Posterior cingulate gyrus (tissue), 11 donors: ENCODE measurements at regions not wholly inside any gene's neighbourhood (a gene's known extent, or its start where the extent isn't known, plus 50 kb on each side); places are given as distances from the start of the nearest gene placed in this dataset.
"Not testable (repeated sequence)": the region's sequence is repeated elsewhere in the genome, so short reads cannot be mapped to it uniquely, and the experiment has no call there.

ENCODE experiments used
- DNase-seq, 10 donors: peaks; one replicate each; pipeline versions ENCODE4 v3.0.0 to v3.0.0-alpha.2; 2020 to 2021; ENCODE audit warnings: mixed read lengths in 3 of 10
- intact Hi-C: fragments of 100-400 bp; cut with DNase I; formaldehyde crosslinking; loops from one replicate; pipeline ENCODE4 v1.15.1; 2023

DNA sequence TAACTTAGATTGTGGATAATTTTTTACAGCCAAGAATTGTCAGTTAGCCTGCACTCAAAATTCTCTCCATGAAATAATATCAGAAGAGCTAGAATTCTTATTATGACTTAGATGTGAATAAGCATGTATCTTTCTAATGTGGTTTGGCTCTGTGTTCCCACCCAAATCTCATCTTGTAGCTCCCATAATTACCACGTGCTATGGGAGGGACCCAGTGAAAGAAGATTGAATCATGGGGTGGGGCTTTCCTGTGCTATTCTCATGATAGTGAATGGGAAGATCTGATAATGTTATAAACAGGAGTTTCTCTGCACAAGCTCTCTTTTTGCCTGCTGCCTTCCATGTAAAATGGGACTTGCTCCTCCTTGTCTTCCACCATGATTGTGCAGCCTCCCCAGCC, 176.8 kb downstream of the MAT2B start:
- intact Hi-C loops, result no loop called here
- DNase-seq, result no peak

DNA sequence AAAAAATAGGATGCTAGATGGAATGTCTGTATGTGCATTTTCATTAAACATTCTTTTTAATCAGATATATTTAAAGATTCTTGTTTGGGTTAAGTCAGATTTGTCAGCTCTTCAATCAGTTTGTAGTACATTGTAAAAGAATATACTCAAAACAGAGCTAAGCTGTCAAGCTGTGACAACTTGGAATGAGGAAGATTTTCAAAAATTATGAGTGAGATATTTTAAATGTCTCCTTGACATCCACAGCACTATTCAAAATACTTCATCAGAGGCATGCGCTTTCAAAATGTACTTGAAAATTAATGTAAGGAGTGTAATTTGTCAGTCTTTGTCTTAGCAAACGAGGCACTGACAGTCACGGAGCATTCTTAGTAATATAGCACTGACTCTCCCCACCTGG, 182.0 kb downstream of the MAT2B start:
- intact Hi-C loops, result no loop called here
- no peak for DNase-seq

- no peak for DNase-seq
- intact Hi-C loops, result no loop called here
These were observed 186.7 kb downstream of the MAT2B start for GRCh38 chr5:163692091-163692490.

- DNase-seq, result peak; percentile 19 to 88 (median 37)
- intact Hi-C loops, result loop anchor here (2.0 to 5.0 kb wide), 2 partner anchors 811 to 1513 kb away; no protein-coding TSS in a partner anchor
These were observed 190.6 kb downstream of the MAT2B start for GRCh38 chr5:163695830-163696578.

DNA sequence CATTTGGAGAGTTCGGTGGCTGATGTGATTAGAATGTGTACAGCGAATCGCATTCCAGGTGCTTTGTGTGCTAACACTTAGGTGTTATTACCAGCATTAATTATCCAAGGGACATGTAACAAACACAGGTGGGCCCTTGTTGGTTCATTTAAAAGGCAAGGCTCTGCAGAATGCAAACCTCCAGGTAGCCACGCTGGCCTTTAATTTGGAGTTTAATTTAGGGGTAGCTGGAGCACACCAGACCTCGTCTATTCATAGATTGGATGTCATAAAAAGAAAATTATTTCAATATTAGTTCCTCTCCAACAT, 191.1 kb downstream of the MAT2B start:
- DNase-seq, result no peak

DNA sequence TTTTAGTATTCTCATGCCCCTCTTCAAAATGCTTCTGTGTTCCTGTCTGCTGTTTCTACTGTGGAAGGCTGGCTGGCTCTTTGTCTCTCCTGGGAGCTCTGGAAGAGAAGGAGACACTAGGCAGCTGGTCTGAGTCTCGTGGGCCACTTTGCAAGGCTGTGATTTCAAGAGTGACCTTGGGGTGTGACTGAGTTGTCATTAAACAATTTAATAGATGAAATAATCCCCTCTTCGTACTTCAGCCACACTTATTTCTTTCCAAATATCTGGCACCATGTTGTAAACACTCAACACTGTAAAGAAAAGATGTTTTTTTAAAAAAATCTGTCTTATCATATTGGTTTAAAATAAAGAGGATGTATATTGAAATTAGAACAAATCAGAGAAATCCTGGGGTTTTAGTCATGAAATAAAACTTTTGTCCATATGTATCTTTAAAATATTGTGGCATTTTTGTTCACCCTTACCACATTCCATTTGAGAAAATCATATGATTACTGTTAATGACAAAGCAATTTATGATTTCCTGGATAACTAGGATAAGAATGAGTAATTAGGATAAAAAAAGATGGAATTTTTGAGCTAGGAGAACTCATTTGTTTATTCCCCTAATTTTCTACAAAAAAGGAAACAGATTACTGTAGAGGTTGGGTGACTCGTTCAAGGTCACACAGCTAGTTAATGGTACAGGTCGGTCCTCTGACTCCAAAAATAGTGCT, 200.8 kb downstream of the MAT2B start:
- DNase-seq, result no peak
- intact Hi-C loops, result no loop called here

More for the DNA sequence above, 191.1 kb downstream of the MAT2B start:
- intact Hi-C loops, result loop anchor here (2.0 to 5.0 kb wide), 2 partner anchors 811 to 1512 kb away; no protein-coding TSS in a partner anchor

GRCh38 chr5:163712011-163712410, 206.6 kb downstream of the MAT2B start:
- intact Hi-C loops, result no loop called here

GRCh38 chr5:163718272-163718671, 212.9 kb downstream of the MAT2B start:
- intact Hi-C loops, result no loop called here
- DNase-seq, result no peak

More at GRCh38 chr5:163712011-163712410, 206.6 kb downstream of the MAT2B start:
- no peak for DNase-seq

DNA sequence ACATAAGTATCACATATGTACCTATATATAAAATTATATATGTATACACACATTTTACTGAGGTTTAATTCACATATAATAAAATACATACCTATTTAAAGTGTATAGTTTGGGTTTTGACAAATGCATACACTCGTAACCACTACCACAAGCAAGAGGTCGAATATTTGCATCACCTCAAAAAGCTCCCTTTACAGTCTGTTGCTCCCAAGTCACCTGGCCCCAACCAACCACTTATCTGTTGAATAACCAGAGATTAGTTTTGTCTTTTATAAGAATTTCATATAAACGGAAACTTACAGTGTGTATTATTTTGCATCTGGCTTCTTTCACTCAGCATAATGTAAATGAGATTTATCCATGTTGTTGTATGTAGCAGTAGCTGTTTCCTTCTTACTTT, 218.9 kb downstream of the MAT2B start:
- DNase-seq, result no peak
- intact Hi-C loops, result no loop called here

DNA sequence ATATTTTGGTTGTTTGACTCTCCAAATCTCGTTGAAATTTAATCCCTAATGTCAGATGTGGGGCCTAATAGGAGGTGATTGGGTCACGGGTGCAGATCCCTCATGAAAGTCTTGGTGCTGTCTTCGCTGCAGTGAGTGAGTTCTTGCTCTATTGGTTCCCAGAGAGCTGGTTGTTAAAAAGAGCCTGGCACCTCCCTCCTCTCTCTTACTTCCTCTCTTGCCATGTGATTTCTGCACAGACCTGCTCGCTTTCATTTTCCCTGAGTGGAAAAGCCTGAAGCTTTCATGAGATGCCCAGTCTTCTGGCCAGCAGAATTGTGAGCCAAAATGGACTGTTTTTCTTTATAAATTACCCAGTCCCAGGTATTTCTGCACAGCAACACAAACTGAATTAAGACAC, 221.6 kb downstream of the MAT2B start:
- DNase-seq, result no peak
- intact Hi-C loops, result no loop called here

DNA sequence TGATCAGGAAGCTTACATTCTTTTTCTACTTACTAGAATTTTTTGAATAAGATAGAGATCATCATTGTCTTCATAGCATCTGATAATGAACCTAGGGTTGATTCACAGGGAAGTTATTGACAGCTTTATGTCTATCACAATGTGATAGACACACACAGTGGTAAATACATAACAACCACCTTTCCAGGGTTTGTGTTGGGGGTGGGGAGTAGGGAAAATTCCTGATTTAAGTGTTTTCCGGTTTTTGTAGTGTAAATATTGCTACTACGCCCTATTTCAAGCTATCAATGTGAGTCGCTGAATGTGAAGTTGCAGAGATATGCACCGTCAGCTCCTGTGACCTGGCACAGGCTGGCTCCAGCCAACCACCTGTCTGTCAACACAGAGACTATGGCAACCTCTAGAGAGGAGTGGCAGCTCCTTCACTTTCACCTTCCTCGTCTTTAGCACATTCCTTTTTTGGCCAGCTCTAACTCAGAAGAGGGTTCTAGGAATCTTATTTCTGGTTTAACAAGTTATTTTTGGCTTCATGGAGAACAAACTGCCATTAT, 224.9 kb downstream of the MAT2B start:
- intact Hi-C loops, result no loop called here
- DNase-seq, result no peak

DNA sequence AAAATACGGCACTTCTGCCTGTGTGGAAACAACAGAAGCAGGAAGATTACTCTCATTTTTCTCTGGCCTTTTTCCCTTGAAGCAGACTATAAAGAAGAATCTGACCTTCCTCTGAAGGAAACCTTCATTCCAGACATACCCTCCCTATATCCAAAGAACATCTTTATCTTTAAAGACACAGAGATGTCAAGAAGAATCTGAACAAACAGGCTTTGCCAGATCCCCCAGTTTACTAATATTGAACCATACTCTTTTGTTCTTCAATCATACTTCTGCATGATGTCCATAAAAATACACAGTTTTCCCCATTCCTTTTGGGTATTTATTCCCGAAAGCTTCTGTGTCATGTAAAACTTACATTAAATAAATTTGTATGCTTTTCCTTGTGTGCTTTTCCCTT, 225.8 kb downstream of the MAT2B start:
- intact Hi-C loops, result no loop called here
- DNase-seq, result no peak

DNA sequence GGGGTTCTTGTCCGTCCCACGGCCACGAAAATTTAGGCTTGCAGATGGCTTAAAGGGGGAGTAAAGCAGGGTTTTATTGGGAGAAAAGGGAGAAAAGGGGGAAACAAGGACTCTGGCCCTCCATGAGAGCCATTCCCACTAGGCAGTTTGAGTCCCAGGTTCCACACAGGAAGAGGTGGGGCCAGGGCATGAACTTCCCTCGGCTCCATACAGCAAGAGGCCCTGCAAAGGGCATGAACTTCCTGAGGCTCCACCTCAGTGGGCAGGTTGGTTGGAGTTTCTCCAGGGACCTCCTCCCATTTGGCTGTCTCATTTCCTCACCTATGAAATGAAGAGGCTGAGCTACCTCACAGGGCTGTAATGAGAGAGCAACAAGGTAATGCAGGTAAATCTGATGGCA, 229.7 kb downstream of the MAT2B start:
- intact Hi-C loops, result no loop called here
- no peak for DNase-seq

DNA sequence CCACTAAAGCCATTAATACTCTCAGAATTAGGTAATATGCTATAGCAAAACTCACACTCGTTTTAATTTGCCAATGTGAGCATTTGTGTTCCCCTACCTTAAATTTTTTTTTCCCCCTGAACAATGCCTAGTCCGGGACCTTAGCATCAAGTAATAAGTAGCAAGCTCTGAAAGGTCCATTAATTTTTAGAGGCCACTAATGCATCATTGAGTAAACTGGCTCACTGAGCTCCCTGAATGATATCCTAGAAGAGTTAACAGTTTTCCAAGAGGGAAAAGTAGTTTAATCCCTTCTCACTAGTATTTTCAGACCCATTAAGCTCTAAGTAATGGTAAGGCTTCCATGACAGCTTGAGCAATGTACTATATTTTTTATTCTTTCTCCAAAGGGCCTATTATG, 242.2 kb downstream of the MAT2B start:
- intact Hi-C loops, result no loop called here
- no peak for DNase-seq

DNA sequence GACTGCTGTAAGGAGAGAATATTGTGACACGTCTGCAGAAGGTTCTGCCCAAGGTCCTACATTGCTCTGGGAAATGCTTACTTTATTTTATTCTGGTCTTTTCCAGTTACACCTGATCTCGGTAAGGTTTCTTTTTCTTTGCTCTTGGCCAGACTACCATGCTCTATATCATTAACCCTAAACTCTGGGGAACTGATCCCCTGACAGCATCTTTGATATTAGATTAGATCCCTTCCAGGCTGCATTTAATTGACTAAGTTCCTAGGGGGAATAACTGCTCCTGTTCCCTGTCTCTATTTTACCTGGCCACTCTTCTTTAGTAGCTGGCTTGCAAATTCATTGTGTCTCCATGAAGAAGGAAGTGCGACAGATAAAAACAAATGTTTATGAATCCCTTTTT, 243.5 kb downstream of the MAT2B start:
- intact Hi-C loops, result no loop called here

DNA sequence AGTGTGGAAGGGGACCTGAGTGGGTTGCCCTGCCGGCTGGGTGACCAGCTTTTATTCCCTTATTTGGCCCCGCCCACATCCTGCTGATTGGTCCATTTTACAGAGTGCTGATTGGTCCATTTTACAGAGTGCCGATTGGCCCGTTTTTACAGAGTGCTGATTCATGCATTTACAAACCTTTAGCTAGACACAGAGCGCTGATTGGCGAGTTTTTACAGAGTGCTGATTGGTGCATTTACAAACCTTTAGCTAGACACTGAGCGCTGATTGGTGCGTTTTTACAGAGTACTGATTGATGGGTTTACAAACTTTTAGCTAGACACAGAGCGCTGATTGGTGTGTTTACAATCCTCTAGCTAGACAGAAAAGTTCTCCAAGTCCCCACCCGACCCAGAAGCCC, 245.0 kb downstream of the MAT2B start:
- intact Hi-C loops, DNase-seq: not testable (repeated sequence)

More for the DNA sequence above, 243.5 kb downstream of the MAT2B start:
- no peak for DNase-seq

DNA sequence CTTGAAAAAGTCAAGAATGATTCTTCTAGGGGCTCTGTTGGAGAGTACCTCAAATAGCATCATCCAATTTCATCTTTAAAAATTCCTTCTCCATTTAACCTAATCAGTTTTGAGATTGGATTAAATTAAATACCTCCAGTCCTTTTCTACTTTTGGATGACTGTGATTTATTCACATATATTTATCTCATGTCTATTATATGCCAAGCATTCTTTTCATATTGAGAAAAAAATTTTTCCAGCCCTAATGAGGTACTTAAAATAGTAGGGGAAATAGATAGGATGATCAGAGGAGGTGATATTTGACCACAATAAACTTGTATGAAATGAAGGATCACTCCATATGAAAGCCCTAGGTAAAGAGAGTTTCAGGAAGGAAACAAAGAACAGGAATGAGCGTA, 250.1 kb downstream of the MAT2B start:
- intact Hi-C loops, result no loop called here
- no peak for DNase-seq

- intact Hi-C loops, result no loop called here
- no peak for DNase-seq
These were observed 250.8 kb downstream of the MAT2B start for GRCh38 chr5:163756170-163756569.

DNA sequence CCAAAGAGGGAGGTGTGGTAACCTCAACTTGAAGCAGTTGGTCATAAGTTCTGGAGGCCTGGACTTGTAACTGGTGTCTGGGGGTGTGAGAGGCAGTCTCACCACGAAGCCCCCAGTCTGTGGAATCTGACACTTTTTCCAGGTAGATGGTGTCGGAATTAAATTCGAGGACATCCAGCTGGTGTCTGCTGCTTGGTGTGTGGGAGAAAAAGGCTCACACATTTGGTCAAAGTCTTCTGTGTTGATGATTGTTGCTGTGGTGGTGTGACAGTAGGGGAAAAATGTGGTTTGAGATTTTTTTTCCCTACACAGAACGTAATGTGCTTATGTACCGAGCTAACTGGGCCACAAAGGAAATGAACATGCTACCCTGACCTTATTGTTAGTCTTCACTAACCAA, 251.9 kb downstream of the MAT2B start:
- intact Hi-C loops, result no loop called here

GRCh38 chr5:163758283-163758711, 252.9 kb downstream of the MAT2B start:
- DNase-seq, result no peak
- intact Hi-C loops, result no loop called here

More for the DNA sequence above, 251.9 kb downstream of the MAT2B start:
- DNase-seq, result no peak

GRCh38 chr5:163759000-163759704, 253.7 kb downstream of the MAT2B start:
- no peak for DNase-seq
- intact Hi-C loops, result no loop called here
